Prostate gland (tissue), 2 donors: ENCODE measurements at regions not wholly inside any gene's neighbourhood (a gene's known extent, or its start where the extent isn't known, plus 50 kb on each side); places are given as distances from the start of the nearest gene placed in this dataset.

Experiments
- CTCF ChIP-seq, 4 experiments: fragments of 200-600 bp in 2 of 4; fragments of 450-650 bp in 2 of 4; sonication (generic) in 2 of 4; IDR thresholded peaks; 1 replicate in 3 of 4; 2 replicates in 1 of 4; pipeline ENCODE4 v1.5.1; 2016 to 2019; ENCODE audit warnings: antibody characterized with exemption in 4 of 4, mild to moderate bottlenecking in 2 of 4, moderate library complexity in 2 of 4
- POLR2A ChIP-seq: fragments of 450-650 bp; IDR thresholded peaks from one replicate; pipeline ENCODE4 v1.6.1; 2016; ENCODE audit warnings: antibody characterized with exemption, mild to moderate bottlenecking

DNA sequence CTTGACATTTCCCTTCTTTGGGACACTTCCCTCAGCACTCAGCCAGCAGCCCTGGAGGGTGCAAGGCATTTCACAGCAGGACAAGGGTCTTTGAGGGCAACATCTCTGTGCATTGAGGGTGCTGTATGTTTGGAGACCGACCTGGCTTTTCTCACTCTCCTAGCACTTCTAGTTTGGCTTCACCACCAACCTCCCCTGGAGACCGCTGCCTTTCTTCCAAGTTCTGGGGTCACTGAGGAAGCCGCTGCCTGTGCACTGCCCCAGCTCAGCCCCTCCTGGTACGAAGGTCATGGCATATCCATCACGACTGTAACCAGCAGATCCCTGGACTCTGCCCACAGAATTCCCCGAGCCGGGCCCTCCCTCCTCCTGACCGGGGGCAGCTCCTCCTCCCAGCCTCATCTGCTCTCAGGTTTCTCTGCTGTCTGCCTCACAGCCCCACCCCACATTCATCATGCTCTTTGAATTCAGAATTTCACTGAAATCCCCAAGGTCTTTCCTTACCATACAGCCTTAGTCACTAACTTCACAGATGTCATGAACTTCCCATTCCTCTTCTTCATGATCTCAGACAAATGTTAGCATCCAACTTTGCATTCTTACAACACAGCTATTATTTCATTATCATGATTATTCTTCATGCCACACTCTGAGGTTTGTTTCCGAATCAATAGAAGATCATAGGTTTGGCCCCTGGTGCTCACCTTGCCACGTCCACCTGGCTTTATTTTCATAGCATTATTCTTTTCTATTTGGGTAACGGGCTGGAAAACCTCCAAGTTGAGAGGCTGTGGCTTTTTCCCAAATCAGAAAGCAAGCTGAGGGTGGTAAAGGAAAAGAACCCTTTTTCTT lies 113.0 kb upstream of the COPS8 start:
- TF ChIP-seq POLR2A (no peak), CTCF (IDR thresholded peaks at IDR 0.05) (no peak)
